Mesothelial cell of epicardium (in vitro differentiated cells): ENCODE measurements at regions not wholly inside any gene's neighbourhood (a gene's known extent, or its start where the extent isn't known, plus 50 kb on each side); places are given as distances from the start of the nearest gene placed in this dataset.

ENCODE experiments used
- DNase-seq, 2 experiments: peaks; one replicate each; pipeline ENCODE4 v3.0.0; 2021; ENCODE audit warnings: low spot score in 2 of 2; ENCODE audit not compliant: unreplicated experiment in 2 of 2
- H3K27ac Mint-ChIP-seq: 2 replicates; pipeline ENCODE4 v1.8.0; 2021; ENCODE audit warnings: mixed read lengths
- H3K27me3 Mint-ChIP-seq: 2 replicates; pipeline ENCODE4 v1.8.0; 2021; ENCODE audit warnings: low read depth, mixed read lengths
- H3K36me3 Mint-ChIP-seq: 2 replicates; pipeline ENCODE4 v1.8.0; 2021; ENCODE audit warnings: mixed read lengths
- H3K4me1 Mint-ChIP-seq: 2 replicates; pipeline ENCODE4 v1.8.0; 2021; ENCODE audit warnings: mixed read lengths
- H3K4me3 Mint-ChIP-seq: 2 replicates; pipeline ENCODE4 v1.8.0; 2021; ENCODE audit warnings: mild to moderate bottlenecking, moderate library complexity, mixed read lengths
- H3K9me3 Mint-ChIP-seq: 2 replicates; pipeline ENCODE4 v1.8.0; 2021; ENCODE audit warnings: mixed read lengths
- CTCF ChIP-seq: fragments of 200-600 bp; sonication (generic); IDR thresholded peaks from one replicate; pipeline ENCODE4 v1.5.0; 2021; ENCODE audit warnings: antibody characterized with exemption; ENCODE audit not compliant: unreplicated experiment

DNA sequence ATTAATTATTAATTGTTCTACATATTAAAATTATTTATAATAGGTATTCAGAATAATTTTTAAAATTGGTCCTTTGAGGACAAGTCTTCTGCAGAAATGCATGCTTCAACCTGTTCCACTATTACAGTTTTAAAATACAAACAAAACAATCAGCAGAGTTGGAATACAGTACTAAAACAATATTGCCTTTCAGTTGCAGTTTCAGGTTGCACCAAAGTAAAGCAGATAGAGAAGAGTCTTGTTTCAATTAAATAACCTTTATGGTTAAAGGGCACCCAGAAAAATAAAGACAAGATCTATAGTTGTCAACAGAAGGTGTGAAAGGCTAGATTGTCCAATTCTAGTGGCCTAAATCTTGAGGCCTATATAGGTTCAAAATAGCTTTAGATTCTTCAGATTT is 424.5 kb downstream of the FOXG1 start:
- H3K4me3 Mint-ChIP-seq = no peak overlapping the region
- no peak overlapping the region for H3K27ac Mint-ChIP-seq
- no peaks in the 10 kb centered on the region for H3K4me1 Mint-ChIP-seq
- no peaks in the 10 kb centered on the region for H3K36me3 Mint-ChIP-seq
- peaks cover 5% of the 10 kb centered on the region for H3K9me3 Mint-ChIP-seq
- no peak for TF ChIP-seq CTCF
- no peak for DNase-seq
- H3K27me3 Mint-ChIP-seq = no peaks in the 10 kb centered on the region

GRCh38 chr14:29197557-29197956 is 431.0 kb downstream of the FOXG1 start:
- Mint-ChIP-seq H3K4me1 (no peaks in the 10 kb centered on the region), H3K27me3 (peaks cover 6% of the 10 kb centered on the region), H3K27ac (no peak overlapping the region), H3K36me3 (no peaks in the 10 kb centered on the region), H3K9me3 (peaks cover 4% of the 10 kb centered on the region), H3K4me3 (no peak overlapping the region)
- TF ChIP-seq CTCF = no peak
- no peak for DNase-seq

- Mint-ChIP-seq H3K27me3 (peaks cover 6% of the 10 kb centered on the region), H3K4me3 (no peak overlapping the region), H3K4me1 (no peaks in the 10 kb centered on the region), H3K9me3 (no peaks in the 10 kb centered on the region), H3K36me3 (no peaks in the 10 kb centered on the region), H3K27ac (no peak overlapping the region)
- TF ChIP-seq CTCF = no peak
- DNase-seq = no peak
Observed at GRCh38 chr14:29205658-29206057, 439.1 kb downstream of the FOXG1 start.

DNA sequence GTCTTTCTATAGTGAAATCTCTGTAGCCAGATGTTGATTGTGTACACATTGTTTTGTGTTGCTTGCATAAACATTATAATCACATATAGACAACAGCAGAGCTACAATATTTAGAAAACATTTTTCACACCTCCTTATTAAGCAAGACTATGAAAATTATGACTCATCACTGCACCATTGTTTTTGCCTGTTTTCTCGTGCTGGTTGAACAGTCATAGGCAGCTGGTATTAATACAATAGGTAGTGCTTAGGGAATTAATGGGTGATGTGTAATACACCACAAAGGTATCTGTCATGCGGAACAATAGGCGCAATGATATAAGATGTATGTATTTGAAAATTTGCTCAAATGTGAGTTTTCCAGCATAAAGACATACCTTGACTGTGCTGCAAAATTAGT is 449.3 kb downstream of the FOXG1 start:
- TF ChIP-seq CTCF = no peak
- H3K9me3 Mint-ChIP-seq = no peaks in the 10 kb centered on the region

DNA sequence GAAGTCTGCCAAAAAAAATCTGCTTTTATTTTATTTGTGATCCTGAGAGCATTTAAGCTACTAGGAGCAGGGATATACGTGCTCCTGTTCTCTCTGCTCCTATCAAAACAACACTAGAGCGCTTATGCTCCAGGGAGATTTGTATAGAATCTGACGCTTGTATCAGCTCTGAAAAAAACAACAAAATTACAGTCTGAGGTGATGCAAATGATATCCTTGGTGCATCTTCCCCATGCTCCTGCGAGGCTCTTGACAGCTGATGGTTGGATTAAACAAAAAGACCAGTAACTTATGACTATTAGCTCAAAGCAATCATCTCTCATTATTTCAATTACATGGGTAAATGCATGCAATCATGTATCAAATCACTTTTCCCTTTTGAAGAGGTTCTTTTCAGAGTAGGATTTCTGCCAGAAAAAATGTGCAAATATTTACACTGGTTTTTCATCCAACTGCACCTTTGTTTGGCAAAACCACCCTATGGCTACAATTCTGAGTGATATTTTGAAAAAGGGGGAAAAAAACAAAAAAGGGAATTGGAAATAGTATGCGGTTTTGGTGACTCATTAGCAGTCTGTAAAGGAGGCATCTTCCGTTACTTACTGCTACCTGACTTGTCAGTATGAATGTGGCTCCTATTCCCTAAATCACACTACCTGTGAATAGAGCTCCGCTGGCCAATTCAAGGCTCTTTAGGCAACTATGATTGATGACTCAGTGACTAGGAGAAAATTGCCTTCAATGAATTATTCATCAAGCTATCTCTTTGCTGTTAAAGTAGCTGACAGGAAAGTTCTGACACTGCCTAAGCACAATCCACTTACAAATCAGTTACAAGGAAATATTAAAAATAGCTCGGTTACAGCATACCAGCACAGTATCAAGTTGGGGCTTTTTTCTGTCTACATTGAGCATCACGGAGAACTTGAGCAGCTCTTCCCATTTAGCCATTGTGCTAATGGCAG is 450.0 kb downstream of the FOXG1 start:
- H3K9me3 Mint-ChIP-seq = no peaks in the 10 kb centered on the region
- H3K4me3 Mint-ChIP-seq = no peak overlapping the region
- H3K27me3 Mint-ChIP-seq = peaks cover 64% of the 10 kb centered on the region
- H3K36me3 Mint-ChIP-seq = no peaks in the 10 kb centered on the region
- H3K4me1 Mint-ChIP-seq = no peaks in the 10 kb centered on the region
- TF ChIP-seq CTCF = no peak
- H3K27ac Mint-ChIP-seq = no peak overlapping the region
- no peak for DNase-seq

More for the DNA sequence above, 449.3 kb downstream of the FOXG1 start:
- DNase-seq = no peak
- Mint-ChIP-seq H3K4me1 (no peaks in the 10 kb centered on the region), H3K27ac (no peak overlapping the region), H3K36me3 (no peaks in the 10 kb centered on the region), H3K4me3 (no peak overlapping the region), H3K27me3 (peaks cover 58% of the 10 kb centered on the region)
